ENCODE measurements at regions not wholly inside any gene's neighbourhood (a gene's known extent, or its start where the extent isn't known, plus 50 kb on each side); places are given as distances from the start of the nearest gene placed in this dataset.

- DNase-seq (ENCODE audit: extremely low spot score): no peak
- 49% methylated on average over 5 of the region's 5 CpGs for WGBS
- Histone ChIP-seq H3K4me1 (ENCODE audit: insufficient read depth) (no peaks in the 10 kb centered on the region), H3K4me3 (ENCODE audit: low read depth, low read length) (no peak overlapping the region), H3K27ac (ENCODE audit: low read depth) (no peak overlapping the region), H3K36me3 (ENCODE audit: insufficient read depth) (no peaks in the 10 kb centered on the region)
Observed at GRCh38 chr10:111824128-111824527, 359.4 kb downstream of the GPAM start.

- no peaks in the 10 kb centered on the region for H3K36me3 ChIP-seq (ENCODE audit: insufficient read depth)
- 54% methylated on average over 7 of the region's 7 CpGs for WGBS
- H3K4me1 ChIP-seq (ENCODE audit: insufficient read depth): no peaks in the 10 kb centered on the region
- H3K4me3 ChIP-seq (ENCODE audit: low read depth, low read length): no peak overlapping the region
- no peak for DNase-seq (ENCODE audit: extremely low spot score)
- H3K27ac ChIP-seq (ENCODE audit: low read depth): no peak overlapping the region
Observed at GRCh38 chr10:111830359-111830758, 353.2 kb downstream of the GPAM start.

- no peaks in the 10 kb centered on the region for H3K36me3 ChIP-seq (ENCODE audit: insufficient read depth)
- H3K4me1 ChIP-seq (ENCODE audit: insufficient read depth): no peaks in the 10 kb centered on the region
- H3K4me3 ChIP-seq (ENCODE audit: low read depth, low read length): no peak overlapping the region
- H3K27ac ChIP-seq (ENCODE audit: low read depth): no peak overlapping the region
- no peak for DNase-seq (ENCODE audit: extremely low spot score)
- whole genome bisulfite sequencing: 63% methylated on average over 6 of the region's 6 CpGs
Observed at GRCh38 chr10:111831058-111831457, 352.5 kb downstream of the GPAM start.

- 37% methylated on average over 2 of the region's 2 CpGs for WGBS
Observed at GRCh38 chr10:111833251-111833650, 350.3 kb downstream of the GPAM start.

GRCh38 chr10:111835574-111835973, 348.0 kb downstream of the GPAM start:
- Histone ChIP-seq H3K4me1 (ENCODE audit: insufficient read depth) (no peaks in the 10 kb centered on the region), H3K36me3 (ENCODE audit: insufficient read depth) (no peaks in the 10 kb centered on the region), H3K27ac (ENCODE audit: low read depth) (no peak overlapping the region), H3K4me3 (ENCODE audit: low read depth, low read length) (no peak overlapping the region)
- peak; percentile 15 for DNase-seq (ENCODE audit: extremely low spot score)
- 16% methylated on average over 8 of the region's 8 CpGs for WGBS

More at GRCh38 chr10:111833251-111833650, 350.3 kb downstream of the GPAM start:
- Histone ChIP-seq H3K4me3 (ENCODE audit: low read depth, low read length) (no peak overlapping the region), H3K4me1 (ENCODE audit: insufficient read depth) (no peaks in the 10 kb centered on the region), H3K27ac (ENCODE audit: low read depth) (no peak overlapping the region), H3K36me3 (ENCODE audit: insufficient read depth) (no peaks in the 10 kb centered on the region)
- no peak for DNase-seq (ENCODE audit: extremely low spot score)

GRCh38 chr10:111836064-111836463, 347.5 kb downstream of the GPAM start:
- no peaks in the 10 kb centered on the region for H3K4me1 ChIP-seq (ENCODE audit: insufficient read depth)
- H3K4me3 ChIP-seq (ENCODE audit: low read depth, low read length): no peak overlapping the region
- H3K27ac ChIP-seq (ENCODE audit: low read depth): no peak overlapping the region
- no peak for DNase-seq (ENCODE audit: extremely low spot score)
- WGBS: 48% methylated on average over 1 of the region's 1 CpG
- H3K36me3 ChIP-seq (ENCODE audit: insufficient read depth): no peaks in the 10 kb centered on the region

GRCh38 chr10:111836571-111836970, 347.0 kb downstream of the GPAM start:
- Histone ChIP-seq H3K4me3 (ENCODE audit: low read depth, low read length) (no peak overlapping the region), H3K4me1 (ENCODE audit: insufficient read depth) (no peaks in the 10 kb centered on the region), H3K36me3 (ENCODE audit: insufficient read depth) (no peaks in the 10 kb centered on the region), H3K27ac (ENCODE audit: low read depth) (no peak overlapping the region)
- WGBS: 35% methylated on average over 2 of the region's 2 CpGs
- DNase-seq (ENCODE audit: extremely low spot score): no peak

- no peak for DNase-seq (ENCODE audit: extremely low spot score)
- Histone ChIP-seq H3K27ac (ENCODE audit: low read depth) (no peak overlapping the region), H3K4me1 (ENCODE audit: insufficient read depth) (no peaks in the 10 kb centered on the region), H3K36me3 (ENCODE audit: insufficient read depth) (no peaks in the 10 kb centered on the region), H3K4me3 (ENCODE audit: low read depth, low read length) (no peak overlapping the region)
- WGBS: 66% methylated on average over 2 of the region's 2 CpGs
Observed at GRCh38 chr10:111837086-111837485, 346.5 kb downstream of the GPAM start.

- no peaks in the 10 kb centered on the region for H3K36me3 ChIP-seq (ENCODE audit: insufficient read depth)
- WGBS: 77% methylated on average over 2 of the region's 2 CpGs
- H3K4me1 ChIP-seq (ENCODE audit: insufficient read depth): no peaks in the 10 kb centered on the region
- H3K27ac ChIP-seq (ENCODE audit: low read depth): no peak overlapping the region
- H3K4me3 ChIP-seq (ENCODE audit: low read depth, low read length): no peak overlapping the region
- DNase-seq (ENCODE audit: extremely low spot score): no peak
Observed at GRCh38 chr10:111837985-111838384, 345.6 kb downstream of the GPAM start.

- no peak overlapping the region for H3K4me3 ChIP-seq (ENCODE audit: low read depth, low read length)
- no peaks in the 10 kb centered on the region for H3K36me3 ChIP-seq (ENCODE audit: insufficient read depth)
- H3K27ac ChIP-seq (ENCODE audit: low read depth): no peak overlapping the region
- DNase-seq (ENCODE audit: extremely low spot score): no peak
- no peaks in the 10 kb centered on the region for H3K4me1 ChIP-seq (ENCODE audit: insufficient read depth)
Observed at GRCh38 chr10:111840546-111840945, 343.0 kb downstream of the GPAM start.

- Histone ChIP-seq H3K36me3 (ENCODE audit: insufficient read depth) (no peaks in the 10 kb centered on the region), H3K27ac (ENCODE audit: low read depth) (no peak overlapping the region), H3K4me3 (ENCODE audit: low read depth, low read length) (no peak overlapping the region), H3K4me1 (ENCODE audit: insufficient read depth) (no peaks in the 10 kb centered on the region)
- WGBS: 76% methylated on average over 2 of the region's 2 CpGs
- DNase-seq (ENCODE audit: extremely low spot score): no peak
Observed at GRCh38 chr10:111852801-111853200, 330.8 kb downstream of the GPAM start.

- Histone ChIP-seq H3K4me3 (ENCODE audit: low read depth, low read length) (no peak overlapping the region), H3K36me3 (ENCODE audit: insufficient read depth) (no peaks in the 10 kb centered on the region), H3K27ac (ENCODE audit: low read depth) (no peak overlapping the region), H3K4me1 (ENCODE audit: insufficient read depth) (no peaks in the 10 kb centered on the region)
- no peak for DNase-seq (ENCODE audit: extremely low spot score)
- 49% methylated on average over 3 of the region's 3 CpGs for whole genome bisulfite sequencing
Observed at GRCh38 chr10:111856631-111857030, 326.9 kb downstream of the GPAM start.

GRCh38 chr10:111865550-111865949, 318.0 kb downstream of the GPAM start:
- Histone ChIP-seq H3K4me3 (ENCODE audit: low read depth, low read length) (no peak overlapping the region), H3K4me1 (ENCODE audit: insufficient read depth) (no peaks in the 10 kb centered on the region), H3K27ac (ENCODE audit: low read depth) (no peak overlapping the region), H3K36me3 (ENCODE audit: insufficient read depth) (no peaks in the 10 kb centered on the region)
- WGBS: 67% methylated on average over 3 of the region's 3 CpGs
- no peak for DNase-seq (ENCODE audit: extremely low spot score)

- H3K4me1 ChIP-seq (ENCODE audit: insufficient read depth): no peaks in the 10 kb centered on the region
- DNase-seq (ENCODE audit: extremely low spot score): no peak
- H3K4me3 ChIP-seq (ENCODE audit: low read depth, low read length): no peak overlapping the region
- H3K27ac ChIP-seq (ENCODE audit: low read depth): no peak overlapping the region
- H3K36me3 ChIP-seq (ENCODE audit: insufficient read depth): no peaks in the 10 kb centered on the region
Observed at GRCh38 chr10:111871458-111871857, 312.1 kb downstream of the GPAM start.

GRCh38 chr10:111872591-111872990, 311.0 kb downstream of the GPAM start:
- H3K27ac ChIP-seq (ENCODE audit: low read depth): no peak overlapping the region
- H3K4me1 ChIP-seq (ENCODE audit: insufficient read depth): no peaks in the 10 kb centered on the region
- no peak overlapping the region for H3K4me3 ChIP-seq (ENCODE audit: low read depth, low read length)
- no peaks in the 10 kb centered on the region for H3K36me3 ChIP-seq (ENCODE audit: insufficient read depth)
- no peak for DNase-seq (ENCODE audit: extremely low spot score)
- WGBS: 63% methylated on average over 3 of the region's 3 CpGs
